ENCODE measurements at regions not wholly inside any gene's neighbourhood (a gene's known extent, or its start where the extent isn't known, plus 50 kb on each side); places are given as distances from the start of the nearest gene placed in this dataset.
A peak's percentile ranks its signal among the peaks of the same experiment; 100 is the strongest.

- no peak for DNase-seq (ENCODE audit: low spot score)
These were observed 143.1 kb downstream of the QRSL1 start for GRCh38 chr6:106772270-106773142.

GRCh38 chr6:106771822-106772221, 142.4 kb downstream of the QRSL1 start:
- DNase-seq (ENCODE audit: low spot score): no peak

GRCh38 chr6:106770663-106771062, 141.3 kb downstream of the QRSL1 start:
- DNase-seq (ENCODE audit: low spot score): no peak

- no peak for DNase-seq (ENCODE audit: low spot score)
These were observed 140.7 kb downstream of the QRSL1 start for GRCh38 chr6:106770081-106770480.

GRCh38 chr6:106767271-106767670, 137.9 kb downstream of the QRSL1 start:
- no peak for DNase-seq (ENCODE audit: low spot score)

- DNase-seq (ENCODE audit: low spot score): no peak
These were observed 136.8 kb downstream of the QRSL1 start for GRCh38 chr6:106766201-106766600.

- DNase-seq (ENCODE audit: low spot score): no peak
These were observed 136.1 kb downstream of the QRSL1 start for GRCh38 chr6:106765496-106765895.

- no peak for DNase-seq (ENCODE audit: low spot score)
These were observed 135.1 kb downstream of the QRSL1 start for GRCh38 chr6:106764353-106764980.

- DNase-seq (ENCODE audit: low spot score): no peak
These were observed 134.0 kb downstream of the QRSL1 start for GRCh38 chr6:106763361-106763760.

GRCh38 chr6:106761160-106761559, 131.8 kb downstream of the QRSL1 start:
- DNase-seq (ENCODE audit: low spot score): no peak

- no peak for DNase-seq (ENCODE audit: low spot score)
These were observed 129.7 kb downstream of the QRSL1 start for GRCh38 chr6:106759112-106759511.

GRCh38 chr6:106757722-106758467, 128.5 kb downstream of the QRSL1 start:
- no peak for DNase-seq (ENCODE audit: low spot score)

GRCh38 chr6:106757267-106757666, 127.9 kb downstream of the QRSL1 start:
- DNase-seq (ENCODE audit: low spot score): no peak

GRCh38 chr6:106754215-106754614, 124.8 kb downstream of the QRSL1 start:
- no peak for DNase-seq (ENCODE audit: low spot score)

GRCh38 chr6:106752641-106753040, 123.3 kb downstream of the QRSL1 start:
- DNase-seq (ENCODE audit: low spot score): no peak

- DNase-seq (ENCODE audit: low spot score): peak; percentile 55
These were observed 122.3 kb downstream of the QRSL1 start for GRCh38 chr6:106751501-106752252.

GRCh38 chr6:106750946-106751345, 121.6 kb downstream of the QRSL1 start:
- no peak for DNase-seq (ENCODE audit: low spot score)

GRCh38 chr6:106750142-106750918, 121.0 kb downstream of the QRSL1 start:
- no peak for DNase-seq (ENCODE audit: low spot score)

- no peak for DNase-seq (ENCODE audit: low spot score)
These were observed 120.2 kb downstream of the QRSL1 start for GRCh38 chr6:106749609-106750008.

- DNase-seq (ENCODE audit: low spot score): no peak
These were observed 119.3 kb downstream of the QRSL1 start for GRCh38 chr6:106748547-106749207.
